ENCODE measurements at regions not wholly inside any gene's neighbourhood (a gene's known extent, or its start where the extent isn't known, plus 50 kb on each side); places are given as distances from the start of the nearest gene placed in this dataset.

DNA sequence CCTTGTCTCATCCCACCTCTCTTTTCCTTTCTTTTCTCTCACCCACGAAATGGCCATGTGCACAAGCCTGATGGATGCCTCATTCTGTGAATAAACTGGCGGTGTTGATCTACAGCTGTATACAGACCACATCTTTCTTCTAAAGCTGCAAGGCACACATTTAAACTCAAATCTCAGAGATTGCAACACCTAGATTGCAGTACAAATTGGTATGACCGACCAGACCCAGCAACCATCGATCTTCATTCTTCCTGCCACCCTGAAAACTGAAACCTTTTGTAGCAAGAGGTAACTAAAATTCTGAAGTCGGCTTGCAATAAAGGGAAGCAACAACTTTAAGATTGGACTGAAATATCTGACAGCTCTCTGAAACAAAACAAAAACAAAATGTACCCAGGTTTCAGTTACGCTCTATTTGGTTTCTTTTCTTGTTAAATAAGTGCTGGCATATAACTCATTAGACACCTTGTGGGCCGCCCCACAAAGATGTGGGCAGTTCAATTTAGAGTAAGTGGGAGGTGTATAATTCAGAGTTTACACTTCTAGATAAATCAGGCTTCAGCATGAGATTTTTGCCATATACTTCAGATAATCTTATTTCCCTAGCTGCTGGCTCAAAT, 390.0 kb upstream of the NOVA1 start:
- TF ChIP-seq CTBP1 (IDR thresholded peaks at IDR 0.05; ENCODE audit: borderline replicate concordance) (no peak), HDGF (IDR thresholded peaks at IDR 0.05; ENCODE audit: borderline replicate concordance) (no peak), NFRKB (IDR thresholded peaks at IDR 0.05) (no peak)
- ChIA-PET POLR2A (no interaction called here), CTCF (no interaction called here)
- DNase-seq (ENCODE audit: extremely low spot score), result no peak

DNA sequence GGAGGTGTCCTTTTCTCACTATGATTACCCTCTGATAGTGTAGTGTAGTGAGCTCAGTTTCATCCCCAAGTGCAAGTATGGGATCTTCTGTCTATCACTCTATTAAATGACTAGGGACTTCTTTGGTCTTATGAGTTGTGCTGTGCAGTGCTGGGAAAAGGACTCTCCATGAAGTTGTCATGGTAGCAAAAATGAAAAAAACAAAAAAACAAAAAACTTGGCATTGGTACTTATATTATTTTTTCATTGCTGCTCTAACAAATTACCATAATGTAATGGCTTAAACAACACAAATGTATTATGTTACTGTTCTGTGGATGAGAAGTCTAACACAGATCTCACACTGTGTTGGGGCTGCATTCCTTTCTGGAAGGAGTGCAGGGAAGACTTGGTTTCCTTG, 393.1 kb upstream of the NOVA1 start:
- CTCF ChIA-PET, result no interaction called here
- no peak for DNase-seq (ENCODE audit: extremely low spot score)
- no peak for TF ChIP-seq TARDBP (IDR thresholded peaks at IDR 0.05)
- no peak for TF ChIP-seq HDGF (IDR thresholded peaks at IDR 0.05; ENCODE audit: borderline replicate concordance)
- no peak for TF ChIP-seq LEF1 (IDR thresholded peaks at IDR 0.05; ENCODE audit: borderline replicate concordance)
- no peak for TF ChIP-seq CTBP1 (IDR thresholded peaks at IDR 0.05; ENCODE audit: borderline replicate concordance)
- TF ChIP-seq ARNT (IDR thresholded peaks at IDR 0.05), result no peak
- TF ChIP-seq FOXM1 (IDR thresholded peaks at IDR 0.05; ENCODE audit: borderline replicate concordance), result no peak
- no peak for TF ChIP-seq L3MBTL2 (conservative IDR thresholded peaks at IDR 0.05)
- no peak for TF ChIP-seq ELF4 (IDR thresholded peaks at IDR 0.05)
- TF ChIP-seq ZNF384 (IDR thresholded peaks at IDR 0.05), result no peak
- TF ChIP-seq FOXA1 (IDR thresholded peaks at IDR 0.05), result no peak
- no peak for TF ChIP-seq NFRKB (IDR thresholded peaks at IDR 0.05)
- no peak for TF ChIP-seq SP1 (IDR thresholded peaks at IDR 0.05)
- TF ChIP-seq, protein P1, sequence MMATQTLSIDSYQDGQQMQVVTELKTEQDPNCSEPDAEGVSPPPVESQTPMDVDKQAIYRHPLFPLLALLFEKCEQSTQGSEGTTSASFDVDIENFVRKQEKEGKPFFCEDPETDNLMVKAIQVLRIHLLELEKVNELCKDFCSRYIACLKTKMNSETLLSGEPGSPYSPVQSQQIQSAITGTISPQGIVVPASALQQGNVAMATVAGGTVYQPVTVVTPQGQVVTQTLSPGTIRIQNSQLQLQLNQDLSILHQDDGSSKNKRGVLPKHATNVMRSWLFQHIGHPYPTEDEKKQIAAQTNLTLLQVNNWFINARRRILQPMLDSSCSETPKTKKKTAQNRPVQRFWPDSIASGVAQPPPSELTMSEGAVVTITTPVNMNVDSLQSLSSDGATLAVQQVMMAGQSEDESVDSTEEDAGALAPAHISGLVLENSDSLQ (IDR thresholded peaks at IDR 0.05), result no peak
- no peak for TF ChIP-seq SUZ12 (IDR thresholded peaks at IDR 0.05)
- POLR2A ChIA-PET, result no interaction called here

DNA sequence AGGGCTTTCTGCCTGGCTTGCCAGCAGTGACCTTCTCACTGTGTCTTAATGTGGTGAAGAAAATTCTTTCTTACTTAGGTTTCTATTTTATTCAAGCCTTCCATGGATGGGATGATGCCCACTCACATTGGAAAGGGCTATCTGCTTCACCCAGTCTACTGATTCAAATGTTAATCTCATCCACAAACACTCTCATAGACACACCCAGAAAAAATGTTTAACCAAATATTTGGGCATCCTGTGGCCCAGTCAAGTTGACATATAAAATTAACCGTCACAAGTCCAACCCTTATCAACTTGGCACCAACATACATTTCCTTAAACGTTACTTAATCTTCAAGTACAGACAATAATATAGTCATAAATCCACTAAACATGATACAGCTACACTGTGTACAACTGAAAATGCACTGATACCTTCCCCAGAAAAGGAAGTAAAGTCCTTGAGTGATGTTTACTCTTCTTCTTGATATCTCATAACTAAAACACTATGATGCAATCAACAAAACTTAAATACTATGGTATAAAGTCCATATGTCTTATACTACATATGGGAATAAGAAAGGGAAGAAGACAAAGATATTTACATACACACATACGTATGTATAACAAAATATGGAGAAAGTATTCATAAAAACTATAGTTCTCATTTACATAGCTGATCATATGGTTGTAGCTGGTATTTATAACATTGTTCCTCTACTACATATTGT, 394.7 kb upstream of the NOVA1 start:
- POLR2A ChIA-PET, result no interaction called here

DNA sequence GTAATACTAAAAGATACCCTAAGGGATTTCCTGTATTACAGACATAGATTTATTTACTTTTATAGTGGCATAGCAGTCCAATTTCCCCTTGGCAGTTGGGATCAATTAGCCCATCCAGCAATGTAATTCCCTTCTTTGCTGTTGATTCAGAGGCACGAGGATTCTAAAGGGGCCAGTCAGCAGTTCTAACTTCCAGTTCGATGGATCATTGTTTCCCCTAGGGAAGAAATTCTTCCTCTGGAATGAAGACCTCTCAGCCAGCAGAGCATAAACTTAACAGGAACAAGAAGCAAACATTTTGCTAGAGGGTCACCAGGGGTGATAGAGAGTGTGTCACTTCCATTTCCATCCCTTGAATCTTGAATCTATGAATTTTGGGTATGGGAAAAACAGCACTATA, 395.7 kb upstream of the NOVA1 start:
- CTCF ChIA-PET, result no interaction called here
- no peak for TF ChIP-seq CTBP1 (IDR thresholded peaks at IDR 0.05; ENCODE audit: borderline replicate concordance)
- no peak for DNase-seq (ENCODE audit: extremely low spot score)
- POLR2A ChIA-PET, result no interaction called here

More for the DNA sequence above, 394.7 kb upstream of the NOVA1 start:
- TF ChIP-seq FOXA1 (IDR thresholded peaks at IDR 0.05) (no peak), ZNF384 (IDR thresholded peaks at IDR 0.05) (no peak), SUZ12 (IDR thresholded peaks at IDR 0.05) (no peak), LEF1 (IDR thresholded peaks at IDR 0.05; ENCODE audit: borderline replicate concordance) (no peak), ARNT (IDR thresholded peaks at IDR 0.05) (no peak), HDGF (IDR thresholded peaks at IDR 0.05; ENCODE audit: borderline replicate concordance) (no peak), FOXK2 (IDR thresholded peaks at IDR 0.05) (no peak), CTBP1 (IDR thresholded peaks at IDR 0.05; ENCODE audit: borderline replicate concordance) (no peak)
- no peak for DNase-seq (ENCODE audit: extremely low spot score)
- CTCF ChIA-PET, result no interaction called here

DNA sequence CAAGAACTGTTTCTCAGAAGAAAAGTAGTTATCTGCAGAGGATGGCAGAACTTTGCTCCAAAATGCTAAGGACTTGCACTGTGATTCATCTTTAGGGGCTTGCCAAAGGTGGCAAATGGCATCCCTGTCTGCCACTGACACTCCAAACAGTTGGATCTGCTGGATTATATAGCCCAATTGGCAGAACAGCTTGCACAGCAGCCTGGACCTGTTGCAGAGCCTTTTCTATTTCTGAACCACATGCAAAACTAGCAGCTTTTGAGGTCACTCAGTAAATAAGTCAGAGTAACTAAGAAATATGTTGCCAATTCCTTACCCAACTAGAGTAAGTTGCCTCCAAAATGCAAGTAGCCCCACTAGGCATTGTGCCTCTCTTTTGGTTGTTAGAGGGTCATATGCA, 397.5 kb upstream of the NOVA1 start:
- TF ChIP-seq LEF1 (IDR thresholded peaks at IDR 0.05; ENCODE audit: borderline replicate concordance) (no peak), HDGF (IDR thresholded peaks at IDR 0.05; ENCODE audit: borderline replicate concordance) (no peak), FOXM1 (IDR thresholded peaks at IDR 0.05; ENCODE audit: borderline replicate concordance) (no peak)
- ChIA-PET CTCF (no interaction called here), POLR2A (no interaction called here)
- DNase-seq (ENCODE audit: extremely low spot score), result no peak

DNA sequence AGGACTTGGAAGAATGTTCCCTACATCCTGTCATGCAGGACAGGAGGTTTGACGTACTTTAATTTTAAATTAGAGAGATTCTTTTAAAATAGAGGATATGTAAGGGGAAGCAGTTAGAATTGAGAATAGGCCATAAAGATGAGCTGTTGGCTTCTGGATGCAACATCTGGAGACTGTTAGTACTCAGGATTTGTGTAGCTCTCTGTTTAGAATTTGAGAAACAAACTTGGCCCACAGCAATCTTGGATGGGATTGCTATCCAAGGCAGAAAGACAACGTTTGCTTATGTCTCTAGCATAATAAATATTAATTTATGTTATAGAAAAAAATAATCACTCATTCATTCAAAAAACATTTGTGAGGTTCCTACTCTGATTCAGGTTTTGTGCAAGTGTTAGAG, 398.4 kb upstream of the NOVA1 start:
- ChIA-PET CTCF (no interaction called here), POLR2A (interaction anchor here (0.6 kb wide), 1 partner anchor 20 kb away, joined by 3 read pairs; no protein-coding TSS in a partner anchor)
- no peak for DNase-seq (ENCODE audit: extremely low spot score)
- TF ChIP-seq ZNF384 (IDR thresholded peaks at IDR 0.05) (no peak), SUZ12 (IDR thresholded peaks at IDR 0.05) (no peak), CTBP1 (IDR thresholded peaks at IDR 0.05; ENCODE audit: borderline replicate concordance) (no peak), SP1 (IDR thresholded peaks at IDR 0.05) (no peak), TARDBP (IDR thresholded peaks at IDR 0.05) (no peak), ELF4 (IDR thresholded peaks at IDR 0.05) (no peak), L3MBTL2 (conservative IDR thresholded peaks at IDR 0.05) (no peak), ARNT (IDR thresholded peaks at IDR 0.05) (no peak), FOXA1 (IDR thresholded peaks at IDR 0.05) (no peak), BHLHE40 (IDR thresholded peaks at IDR 0.05; ENCODE audit: borderline replicate concordance) (no peak), HDGF (IDR thresholded peaks at IDR 0.05; ENCODE audit: borderline replicate concordance) (no peak)
- TF ChIP-seq, protein P1 (IDR thresholded peaks at IDR 0.05), result no peak

DNA sequence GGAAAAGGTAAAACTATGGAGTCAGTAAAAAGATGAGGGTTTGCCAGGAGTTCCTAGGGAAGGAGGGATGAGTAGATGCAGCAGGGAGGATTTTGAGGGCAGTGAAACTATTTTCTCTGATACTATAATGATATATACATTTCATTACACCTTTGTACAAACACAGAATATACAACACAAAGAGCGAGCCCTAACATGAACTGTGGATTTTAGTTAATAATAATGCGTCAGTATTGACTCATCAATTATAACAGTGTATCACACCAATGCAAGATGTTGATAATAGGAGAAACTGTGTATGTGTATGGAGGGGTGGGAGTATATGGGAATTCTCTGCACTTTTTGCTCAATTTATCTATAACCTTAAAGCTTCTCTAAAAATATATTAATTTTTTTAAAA, 404.3 kb upstream of the NOVA1 start:
- CTCF ChIA-PET, result no interaction called here
- no peak for TF ChIP-seq FOXK2 (IDR thresholded peaks at IDR 0.05)
- no peak for TF ChIP-seq FOXM1 (IDR thresholded peaks at IDR 0.05; ENCODE audit: borderline replicate concordance)
- POLR2A ChIA-PET, result no interaction called here
- no peak for DNase-seq (ENCODE audit: extremely low spot score)

DNA sequence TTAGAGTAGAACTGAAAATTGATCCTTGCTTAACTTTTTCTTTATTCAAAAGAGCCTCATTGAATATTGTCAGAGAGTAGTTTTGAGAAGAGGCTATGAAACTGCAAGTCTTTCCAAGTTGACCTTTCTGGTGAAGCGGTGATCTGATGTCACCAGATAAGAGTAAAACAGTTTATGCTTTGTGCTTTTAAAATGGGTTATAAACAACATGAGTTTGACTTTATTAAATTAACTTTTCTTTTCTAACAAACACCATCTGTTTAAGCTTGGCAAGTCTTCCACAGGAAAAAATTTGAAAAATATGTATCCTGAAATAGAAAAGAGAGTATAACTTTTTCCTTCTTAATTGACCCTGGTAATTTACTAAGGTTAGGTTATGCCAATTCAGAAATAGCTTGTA, 408.7 kb upstream of the NOVA1 start:
- no peak for DNase-seq (ENCODE audit: extremely low spot score)
- ChIA-PET POLR2A (no interaction called here), CTCF (no interaction called here)
- no peak for TF ChIP-seq L3MBTL2 (conservative IDR thresholded peaks at IDR 0.05)
- no peak for TF ChIP-seq TARDBP (IDR thresholded peaks at IDR 0.05)
- no peak for TF ChIP-seq NFRKB (IDR thresholded peaks at IDR 0.05)
- no peak for TF ChIP-seq ZNF384 (IDR thresholded peaks at IDR 0.05)
- TF ChIP-seq BHLHE40 (IDR thresholded peaks at IDR 0.05; ENCODE audit: borderline replicate concordance), result no peak
- TF ChIP-seq LEF1 (IDR thresholded peaks at IDR 0.05; ENCODE audit: borderline replicate concordance), result no peak

Data from HEK293T (cell line).